ENCODE measurements at regions not wholly inside any gene's neighbourhood (a gene's known extent, or its start where the extent isn't known, plus 50 kb on each side); places are given as distances from the start of the nearest gene placed in this dataset.
A peak's percentile ranks its signal among the peaks of the same experiment; 100 is the strongest.

GRCh38 chr12:108066583-108067577 lies 62.2 kb upstream of the WSCD2 start:
- DNase-seq = peak in 1 of 2 experiments; percentile 6
- TF ChIP-seq POLR2A (IDR thresholded peaks at IDR 0.05; ENCODE audit: low read length) = no peak
- TF ChIP-seq GATA1 (IDR thresholded peaks at IDR 0.05; ENCODE audit: low read depth, low read length) = no peak

- TF ChIP-seq POLR2A (IDR thresholded peaks at IDR 0.05; ENCODE audit: low read length) (no peak), GATA1 (IDR thresholded peaks at IDR 0.05; ENCODE audit: low read depth, low read length) (no peak)
Observed at GRCh38 chr12:108069651-108070165, 59.4 kb upstream of the WSCD2 start.

GRCh38 chr12:108075561-108075960 lies 53.5 kb upstream of the WSCD2 start:
- DNase-seq = no peak
- TF ChIP-seq POLR2A (IDR thresholded peaks at IDR 0.05; ENCODE audit: low read length) (no peak), GATA1 (IDR thresholded peaks at IDR 0.05; ENCODE audit: low read depth, low read length) (no peak)

More at GRCh38 chr12:108069651-108070165, 59.4 kb upstream of the WSCD2 start:
- DNase-seq = no peak

GRCh38 chr12:108076556-108076955 lies 52.5 kb upstream of the WSCD2 start:
- DNase-seq = no peak
- TF ChIP-seq GATA1 (IDR thresholded peaks at IDR 0.05; ENCODE audit: low read depth, low read length) = no peak
- TF ChIP-seq POLR2A (IDR thresholded peaks at IDR 0.05; ENCODE audit: low read length) = no peak

- TF ChIP-seq GATA1 (IDR thresholded peaks at IDR 0.05; ENCODE audit: low read depth, low read length) (no peak), POLR2A (IDR thresholded peaks at IDR 0.05; ENCODE audit: low read length) (no peak)
- DNase-seq = peak; percentile 45 to 53
Observed at GRCh38 chr12:108078428-108078827, 50.7 kb upstream of the WSCD2 start.
